IMR-90 (cell line): ENCODE measurements at regions not wholly inside any gene's neighbourhood (a gene's known extent, or its start where the extent isn't known, plus 50 kb on each side); places are given as distances from the start of the nearest gene placed in this dataset.

Experiments used
- ATAC-seq: fragments of 200-7000 bp; cut with Tn5 transposase; 2 replicates; pipeline ENCODE4 v1.9.1; 2020; ENCODE audit warnings: low read depth, mild to moderate bottlenecking, moderate library complexity
- BruUV-seq: library from RNA; stranded (reverse); fragments of 400-500 nt; replicated peaks from 2 replicates; lab custom pipeline; 2021; lab: Mats Ljungman, UMichigan
- CTCF ChIA-PET: fragments of 300-600 bp; formaldehyde crosslinking; extraction: SDS; loops from one replicate; lab custom pipeline; 2021; ENCODE audit warnings: antibody characterized with exemption; lab: Yijun Ruan, JAX
- POLR2A ChIA-PET: fragments of 300-600 bp; sonication (Branson Sonifier 250); formaldehyde crosslinking; loops from one replicate; lab custom pipeline; 2022; ENCODE audit warnings: antibody characterized with exemption; ENCODE audit not compliant: unreplicated experiment; lab: Charles Lee
- DNase-seq: peaks from one replicate; pipeline ENCODE4 v3.0.0; 2013
- H2AFZ ChIP-seq: replicated peaks from 2 replicates; pipeline ENCODE3; 2013; ENCODE audit warnings: low read length, mild to moderate bottlenecking; ENCODE audit not compliant: poor library complexity
- H2AK5ac ChIP-seq: 2 replicates; pipeline ENCODE4 v1.6.1; 2013; ENCODE audit warnings: low read depth, low read length, inconsistent platforms
- H2AK9ac ChIP-seq: replicated peaks from 2 replicates; pipeline ENCODE3; 2013; ENCODE audit warnings: mild to moderate bottlenecking, low read depth, low read length, moderate library complexity; ENCODE audit not compliant: poor library complexity
- H2BK120ac ChIP-seq: 2 replicates; pipeline ENCODE4 v1.6.1; 2013; ENCODE audit warnings: low read depth, low read length, inconsistent platforms
- H2BK15ac ChIP-seq: 3 replicates; pipeline ENCODE4 v1.6.1; 2013; ENCODE audit warnings: low read depth, low read length, inconsistent platforms
- H2BK20ac ChIP-seq: 2 replicates; pipeline ENCODE4 v1.6.1; 2013; ENCODE audit warnings: low read depth, mild to moderate bottlenecking, inconsistent platforms, low read length, moderate library complexity
- H2BK5ac ChIP-seq: 2 replicates; pipeline ENCODE4 v1.6.1; 2013; ENCODE audit warnings: mild to moderate bottlenecking, low read depth, low read length, inconsistent platforms; ENCODE audit not compliant: poor library complexity, severe bottlenecking
- H3K14ac ChIP-seq: replicated peaks from 2 replicates; pipeline ENCODE4 v1.6.1; 2013; ENCODE audit warnings: low read depth, low read length, inconsistent platforms
- H3K18ac ChIP-seq: 2 replicates; pipeline ENCODE4 v1.6.1; 2013; ENCODE audit warnings: low read depth, low read length, control low read depth
- H3K23ac ChIP-seq: 2 replicates; pipeline ENCODE4 v1.6.1; 2013; ENCODE audit warnings: low read depth, low read length, inconsistent platforms
- H3K27ac ChIP-seq: 2 replicates; pipeline ENCODE4 v1.5.1; 2013; ENCODE audit warnings: mild to moderate bottlenecking, control low read depth, low read length; ENCODE audit not compliant: insufficient read depth
- H3K27me3 ChIP-seq: 2 replicates; pipeline ENCODE4 v1.6.1; 2013; ENCODE audit warnings: low read length; ENCODE audit not compliant: control insufficient read depth, insufficient read depth
- H3K36me3 ChIP-seq: 2 replicates; pipeline ENCODE4 v1.6.1; 2013; ENCODE audit warnings: low read length, mixed read lengths; ENCODE audit not compliant: control insufficient read depth, insufficient read depth
- H3K4ac ChIP-seq: 2 replicates; pipeline ENCODE4 v1.6.1; 2013; ENCODE audit warnings: low read depth, low read length, inconsistent platforms
- H3K4me1 ChIP-seq: 2 replicates; pipeline ENCODE4 v1.6.1; 2013; ENCODE audit warnings: low read length, mixed read lengths; ENCODE audit not compliant: control insufficient read depth, insufficient read depth
- H3K4me2 ChIP-seq: 2 replicates; pipeline ENCODE4 v1.6.1; 2013; ENCODE audit warnings: low read depth, mild to moderate bottlenecking, control low read depth, low read length, moderate library complexity
- H3K4me3 ChIP-seq: 2 replicates; pipeline ENCODE4 v1.5.1; 2013; ENCODE audit warnings: low read depth, mild to moderate bottlenecking, control low read depth, low read length, moderate library complexity; ENCODE audit not compliant: insufficient read depth
- H3K56ac ChIP-seq: 2 replicates; pipeline ENCODE4 v1.6.1; 2013; ENCODE audit warnings: low read length, inconsistent platforms; ENCODE audit not compliant: insufficient read depth; ENCODE audit errors: extremely low read depth
- H3K79me1 ChIP-seq, 2 experiments: 2 replicates each; pipeline ENCODE4 v1.6.1; 2013; ENCODE audit warnings: low read length in 2 of 2, inconsistent platforms in 1 of 2, low read depth in 1 of 2
- H3K9ac ChIP-seq: 2 replicates; pipeline ENCODE4 v1.6.1; 2013; ENCODE audit warnings: low read depth, low read length, control low read depth
- H3K9me1 ChIP-seq: 2 replicates; pipeline ENCODE4 v1.6.1; 2013; ENCODE audit warnings: low read length, inconsistent platforms; ENCODE audit not compliant: insufficient read depth
- H3K9me3 ChIP-seq: 2 replicates; pipeline ENCODE4 v1.6.1; 2013; ENCODE audit warnings: low read length; ENCODE audit not compliant: control insufficient read depth, insufficient read depth
- H4K20me1 ChIP-seq: 2 replicates; pipeline ENCODE4 v1.6.1; 2013; ENCODE audit warnings: low read length, inconsistent platforms; ENCODE audit not compliant: insufficient read depth
- H4K5ac ChIP-seq: 2 replicates; pipeline ENCODE4 v1.6.1; 2013; ENCODE audit warnings: mild to moderate bottlenecking, low read depth, low read length, control low read depth
- H4K8ac ChIP-seq, 2 experiments: 2 replicates each; pipeline ENCODE4 v1.6.1; 2013; ENCODE audit warnings: low read depth in 2 of 2, low read length in 2 of 2, control low read depth in 1 of 2, inconsistent platforms in 1 of 2
- H4K91ac ChIP-seq: 2 replicates; pipeline ENCODE4 v1.6.1; 2013; ENCODE audit warnings: low read depth, low read length, inconsistent platforms; ENCODE audit not compliant: insufficient read depth
- RAD21 ChIP-seq: IDR thresholded peaks from 2 replicates; pipeline ENCODE4 v1.6.1; 2012; ENCODE audit warnings: low read length, improper control_type of control experiment
- WGBS, 2 experiments: methylation state at CpG; one replicate each; pipeline versions ENCODE4 v1.1.5 to v1.1.7; 2013; ENCODE audit warnings: missing lambda C conversion rate in 2 of 2; ENCODE audit not compliant: insufficient read length in 1 of 2; ENCODE audit errors: extremely low coverage in 2 of 2; 5-methylcytosine and 5-hydroxymethylcytosine counted together
- dilution Hi-C: fragments of 300-500 bp; cut with HindIII; formaldehyde crosslinking; loops from one replicate; pipeline ENCODE4 v1.14.3; 2018; ENCODE audit warnings: low sequenced_read_pairs; ENCODE audit not compliant: unreplicated experiment
- in situ Hi-C: fragments of 300-500 bp; cut with MboI; formaldehyde crosslinking; loops from 3 replicates; pipeline ENCODE4 v1.14.3; 2019; ENCODE audit warnings: low sequenced_read_pairs, inconsistent platforms, mixed read lengths
- intact Hi-C: fragments of 100-400 bp; cut with micrococcal nuclease; formaldehyde crosslinking; loops from 2 replicates; pipeline ENCODE4 v1.10.0; 2022

DNA sequence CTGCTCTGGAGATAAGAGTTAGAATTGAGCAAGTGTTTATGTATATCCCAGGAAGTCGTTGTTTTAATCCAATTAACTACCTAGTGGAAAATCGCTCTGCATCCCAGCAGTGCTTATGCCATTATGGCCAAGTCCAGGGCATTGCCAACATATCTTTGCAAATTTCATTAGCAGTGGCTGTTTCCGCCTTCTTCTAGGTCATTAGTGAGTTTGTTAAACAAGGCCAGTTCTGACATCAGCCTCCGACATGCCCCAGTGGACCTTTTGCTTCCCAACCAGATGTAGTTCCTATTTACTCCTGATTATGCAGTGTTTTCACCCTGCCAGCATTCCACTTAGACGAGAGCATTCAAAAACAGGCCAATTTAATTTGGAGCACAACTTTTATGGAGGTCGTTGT lies 106.8 kb upstream of the FAM78B start:
- Histone ChIP-seq H3K4me2 (no peak overlapping the region), H2BK20ac (no peak overlapping the region), H2AK5ac (no peak overlapping the region), H2BK5ac (no peak overlapping the region), H2BK120ac (no peak overlapping the region), H3K9me3 (peaks cover 21% of the 10 kb centered on the region), H3K23ac (no peak overlapping the region), H3K36me3 (no peaks in the 10 kb centered on the region), H2BK15ac (no peak overlapping the region), H3K4me3 (no peak overlapping the region), H3K27ac (no peak overlapping the region), H3K9me1 (no peaks in the 10 kb centered on the region), H3K56ac (no peak overlapping the region), H3K14ac (no peak overlapping the region), H3K4me1 (no peaks in the 10 kb centered on the region), H3K4ac (no peak overlapping the region), H2AK9ac (no peak overlapping the region), H4K91ac (no peak overlapping the region), H3K27me3 (no peaks in the 10 kb centered on the region), H4K20me1 (no peaks in the 10 kb centered on the region), H4K8ac (no peak overlapping the region), H2AFZ (no peak overlapping the region), H4K5ac (no peak overlapping the region), H3K9ac (no peak overlapping the region), H3K18ac (no peak overlapping the region), H3K79me1 (no peaks in the 10 kb centered on the region)
- 0% methylated on average over 1 of the region's 6 CpGs; no CpG with 5 or more reads in 1 of the 2 experiments for WGBS, 2 experiments
- dilution Hi-C loops (no loop called here), intact Hi-C loops (no loop called here), in situ Hi-C loops (no loop called here)
- CTCF ChIA-PET = no interaction called here
- DNase-seq = no peak
- no peak for TF ChIP-seq RAD21
- no peak for ATAC-seq
- BruUV-seq = no TSS peak
- POLR2A ChIA-PET = no interaction called here
